HepG2 (cell line): ENCODE measurements at regions not wholly inside any gene's neighbourhood (a gene's known extent, or its start where the extent isn't known, plus 50 kb on each side); places are given as distances from the start of the nearest gene placed in this dataset.

Experiments used
- CC2D1A ChIP-seq: sonication (generic); formaldehyde crosslinking; IDR thresholded peaks from 2 replicates; pipeline ENCODE4 v1.8.1; 2023; ENCODE audit warnings: mild to moderate bottlenecking, missing genetic modification reagents
- ETV5 ChIP-seq: IDR thresholded peaks from 2 replicates; pipeline ENCODE4 v1.6.1; 2018; ENCODE audit warnings: missing biosample characterization, missing genetic modification reagents, inconsistent platforms, borderline replicate concordance
- GTF2F1 ChIP-seq: fragments of 150-350 bp; IDR thresholded peaks from 2 replicates; pipeline ENCODE4 v1.6.1; 2014; ENCODE audit warnings: low read length
- HES4 ChIP-seq: sonication (generic); formaldehyde crosslinking; IDR thresholded peaks from 2 replicates; pipeline ENCODE4 v1.9.0; 2021; ENCODE audit warnings: mild to moderate bottlenecking, missing genetic modification reagents, borderline replicate concordance
- HMG20A ChIP-seq: IDR thresholded peaks from 2 replicates; pipeline ENCODE4 v1.6.1; 2016; ENCODE audit warnings: borderline replicate concordance
- HNF4A ChIP-seq: sonication (generic); formaldehyde crosslinking; IDR thresholded peaks from 2 replicates; pipeline ENCODE4 v1.4.0; 2020; ENCODE audit warnings: missing genetic modification reagents
- JUN ChIP-seq: sonication (generic); formaldehyde crosslinking; IDR thresholded peaks from 2 replicates; pipeline ENCODE4 v1.4.0; 2020; ENCODE audit warnings: mild to moderate bottlenecking, missing genetic modification reagents
- MEIS2 ChIP-seq: sonication (generic); formaldehyde crosslinking; IDR thresholded peaks from 2 replicates; pipeline ENCODE4 v1.9.0; 2021; ENCODE audit warnings: mild to moderate bottlenecking, missing genetic modification reagents
- NCOR1 ChIP-seq: fragments of 200-600 bp; sonication (generic); IDR thresholded peaks from 2 replicates; pipeline ENCODE4 v1.7.0; 2017; ENCODE audit warnings: antibody characterized with exemption, low read length, borderline replicate concordance
- NR2F6 ChIP-seq, 2 experiments: IDR thresholded peaks; 2 replicates each; pipeline ENCODE4 v1.6.1; 2016; ENCODE audit warnings: antibody characterized with exemption in 1 of 2, mild to moderate bottlenecking in 1 of 2
- PCBP1 ChIP-seq: fragments of 200-400 bp; formaldehyde crosslinking; IDR thresholded peaks from 2 replicates; pipeline ENCODE4 v1.6.1; 2017; ENCODE audit warnings: mild to moderate bottlenecking, low read depth, low read length, borderline replicate concordance
- RARA ChIP-seq: IDR thresholded peaks from 2 replicates; pipeline ENCODE4 v1.6.1; 2016; ENCODE audit warnings: missing genetic modification reagents, missing compliant biosample characterization
- TBP ChIP-seq: sonication (generic); formaldehyde crosslinking; IDR thresholded peaks from 2 replicates; pipeline ENCODE4 v1.5.0; 2020; ENCODE audit warnings: missing genetic modification reagents
- TBX3 ChIP-seq: fragments of 450-650 bp; IDR thresholded peaks from 2 replicates; pipeline ENCODE4 v1.6.1; 2017; ENCODE audit warnings: antibody characterized with exemption, mild to moderate bottlenecking, inconsistent platforms, borderline replicate concordance
- ZKSCAN5 ChIP-seq: sonication (generic); formaldehyde crosslinking; IDR thresholded peaks from 2 replicates; pipeline ENCODE4 v1.5.1; 2020; ENCODE audit warnings: mild to moderate bottlenecking, missing genetic modification reagents
- ZNF3 ChIP-seq: IDR thresholded peaks from 2 replicates; pipeline ENCODE4 v1.7.0; 2017; ENCODE audit warnings: inconsistent platforms
- ZNF350 ChIP-seq: sonication (generic); formaldehyde crosslinking; IDR thresholded peaks from 2 replicates; pipeline ENCODE4 v1.4.0; 2020; ENCODE audit warnings: mild to moderate bottlenecking, low read depth, missing genetic modification reagents, borderline replicate concordance
- ZNF552 ChIP-seq: sonication (generic); formaldehyde crosslinking; IDR thresholded peaks from 2 replicates; pipeline ENCODE4 v1.9.0; 2022; ENCODE audit warnings: missing genetic modification reagents, mild to moderate bottlenecking, borderline replicate concordance
- ZNF616 ChIP-seq: sonication (generic); formaldehyde crosslinking; IDR thresholded peaks from 2 replicates; pipeline ENCODE4 v1.5.0; 2020; ENCODE audit warnings: low read depth, mild to moderate bottlenecking, missing genetic modification reagents
- ZNF746 ChIP-seq: sonication (generic); formaldehyde crosslinking; IDR thresholded peaks from 2 replicates; pipeline ENCODE4 v1.8.0; 2022; ENCODE audit warnings: mild to moderate bottlenecking, missing genetic modification reagents
- ZNF772 ChIP-seq: sonication (generic); formaldehyde crosslinking; IDR thresholded peaks from 2 replicates; pipeline ENCODE4 v1.5.0; 2020; ENCODE audit warnings: mild to moderate bottlenecking, missing genetic modification reagents
- TF ChIP-seq, protein P1 (sequence below): sonication (generic); formaldehyde crosslinking; IDR thresholded peaks from 2 replicates; pipeline ENCODE4 v1.9.0; 2021; ENCODE audit warnings: missing genetic modification reagents, borderline replicate concordance
- TF ChIP-seq, protein P2 (sequence below): sonication (generic); formaldehyde crosslinking; IDR thresholded peaks from 2 replicates; pipeline ENCODE4 v1.9.0; 2021; ENCODE audit warnings: mild to moderate bottlenecking, missing genetic modification reagents
- TF ChIP-seq, protein P3 (sequence below): IDR thresholded peaks from 2 replicates; pipeline ENCODE4 v1.6.1; 2016

DNA sequence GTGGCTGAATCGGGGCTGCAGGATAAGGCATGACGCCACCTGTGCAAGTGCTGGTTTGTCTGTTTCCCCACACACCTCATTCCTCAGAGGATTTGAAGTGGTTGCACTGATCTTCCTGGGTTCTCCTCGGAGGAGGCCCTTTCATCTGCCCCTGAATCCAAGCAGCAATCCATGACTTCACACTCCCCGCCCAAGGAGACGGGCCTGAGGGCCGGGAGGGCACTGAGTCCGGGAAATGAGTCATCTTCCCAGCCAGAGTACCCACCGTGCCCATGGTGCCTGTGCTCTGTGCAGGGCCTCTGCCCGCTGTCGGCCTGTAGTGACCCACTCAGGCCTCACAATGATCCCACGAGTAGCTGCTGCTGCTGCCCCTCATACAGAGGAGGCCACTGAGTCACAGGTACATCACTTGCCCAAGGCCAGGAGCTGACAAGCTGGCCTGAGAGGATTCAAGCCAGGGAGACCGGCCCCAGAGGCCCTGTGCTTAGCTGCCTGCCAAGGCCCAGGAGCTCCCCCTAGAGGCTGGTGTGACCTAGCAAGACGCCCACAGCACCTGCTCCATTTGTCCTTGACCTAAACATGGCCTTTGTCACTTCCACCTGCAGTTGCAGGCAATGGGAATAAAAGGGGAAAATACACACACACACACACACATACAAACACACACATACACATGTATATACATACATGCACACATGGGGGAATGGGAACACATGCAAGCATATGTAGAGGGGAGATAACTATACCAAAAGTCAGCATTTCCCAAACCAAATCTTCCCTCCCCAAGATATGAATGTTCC, 240.0 kb downstream of the C16orf95 start (continued):
- TF ChIP-seq, protein P1, sequence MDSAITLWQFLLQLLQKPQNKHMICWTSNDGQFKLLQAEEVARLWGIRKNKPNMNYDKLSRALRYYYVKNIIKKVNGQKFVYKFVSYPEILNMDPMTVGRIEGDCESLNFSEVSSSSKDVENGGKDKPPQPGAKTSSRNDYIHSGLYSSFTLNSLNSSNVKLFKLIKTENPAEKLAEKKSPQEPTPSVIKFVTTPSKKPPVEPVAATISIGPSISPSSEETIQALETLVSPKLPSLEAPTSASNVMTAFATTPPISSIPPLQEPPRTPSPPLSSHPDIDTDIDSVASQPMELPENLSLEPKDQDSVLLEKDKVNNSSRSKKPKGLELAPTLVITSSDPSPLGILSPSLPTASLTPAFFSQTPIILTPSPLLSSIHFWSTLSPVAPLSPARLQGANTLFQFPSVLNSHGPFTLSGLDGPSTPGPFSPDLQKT (CRISPR knock-in tag) = no peak
- TF ChIP-seq TBP = no peak
- no peak for TF ChIP-seq NCOR1
- TF ChIP-seq HMG20A (CRISPR knock-in tag) = no peak
- peak; percentile 61 for TF ChIP-seq TBX3
- TF ChIP-seq ZNF552 = no peak
- TF ChIP-seq NR2F6 (IDR thresholded peaks at IDR 0.05) = peak; percentile 93
- peak; percentile 94 for TF ChIP-seq NR2F6 (CRISPR knock-in tag; IDR thresholded peaks at IDR 0.05)
- TF ChIP-seq, protein P2, sequence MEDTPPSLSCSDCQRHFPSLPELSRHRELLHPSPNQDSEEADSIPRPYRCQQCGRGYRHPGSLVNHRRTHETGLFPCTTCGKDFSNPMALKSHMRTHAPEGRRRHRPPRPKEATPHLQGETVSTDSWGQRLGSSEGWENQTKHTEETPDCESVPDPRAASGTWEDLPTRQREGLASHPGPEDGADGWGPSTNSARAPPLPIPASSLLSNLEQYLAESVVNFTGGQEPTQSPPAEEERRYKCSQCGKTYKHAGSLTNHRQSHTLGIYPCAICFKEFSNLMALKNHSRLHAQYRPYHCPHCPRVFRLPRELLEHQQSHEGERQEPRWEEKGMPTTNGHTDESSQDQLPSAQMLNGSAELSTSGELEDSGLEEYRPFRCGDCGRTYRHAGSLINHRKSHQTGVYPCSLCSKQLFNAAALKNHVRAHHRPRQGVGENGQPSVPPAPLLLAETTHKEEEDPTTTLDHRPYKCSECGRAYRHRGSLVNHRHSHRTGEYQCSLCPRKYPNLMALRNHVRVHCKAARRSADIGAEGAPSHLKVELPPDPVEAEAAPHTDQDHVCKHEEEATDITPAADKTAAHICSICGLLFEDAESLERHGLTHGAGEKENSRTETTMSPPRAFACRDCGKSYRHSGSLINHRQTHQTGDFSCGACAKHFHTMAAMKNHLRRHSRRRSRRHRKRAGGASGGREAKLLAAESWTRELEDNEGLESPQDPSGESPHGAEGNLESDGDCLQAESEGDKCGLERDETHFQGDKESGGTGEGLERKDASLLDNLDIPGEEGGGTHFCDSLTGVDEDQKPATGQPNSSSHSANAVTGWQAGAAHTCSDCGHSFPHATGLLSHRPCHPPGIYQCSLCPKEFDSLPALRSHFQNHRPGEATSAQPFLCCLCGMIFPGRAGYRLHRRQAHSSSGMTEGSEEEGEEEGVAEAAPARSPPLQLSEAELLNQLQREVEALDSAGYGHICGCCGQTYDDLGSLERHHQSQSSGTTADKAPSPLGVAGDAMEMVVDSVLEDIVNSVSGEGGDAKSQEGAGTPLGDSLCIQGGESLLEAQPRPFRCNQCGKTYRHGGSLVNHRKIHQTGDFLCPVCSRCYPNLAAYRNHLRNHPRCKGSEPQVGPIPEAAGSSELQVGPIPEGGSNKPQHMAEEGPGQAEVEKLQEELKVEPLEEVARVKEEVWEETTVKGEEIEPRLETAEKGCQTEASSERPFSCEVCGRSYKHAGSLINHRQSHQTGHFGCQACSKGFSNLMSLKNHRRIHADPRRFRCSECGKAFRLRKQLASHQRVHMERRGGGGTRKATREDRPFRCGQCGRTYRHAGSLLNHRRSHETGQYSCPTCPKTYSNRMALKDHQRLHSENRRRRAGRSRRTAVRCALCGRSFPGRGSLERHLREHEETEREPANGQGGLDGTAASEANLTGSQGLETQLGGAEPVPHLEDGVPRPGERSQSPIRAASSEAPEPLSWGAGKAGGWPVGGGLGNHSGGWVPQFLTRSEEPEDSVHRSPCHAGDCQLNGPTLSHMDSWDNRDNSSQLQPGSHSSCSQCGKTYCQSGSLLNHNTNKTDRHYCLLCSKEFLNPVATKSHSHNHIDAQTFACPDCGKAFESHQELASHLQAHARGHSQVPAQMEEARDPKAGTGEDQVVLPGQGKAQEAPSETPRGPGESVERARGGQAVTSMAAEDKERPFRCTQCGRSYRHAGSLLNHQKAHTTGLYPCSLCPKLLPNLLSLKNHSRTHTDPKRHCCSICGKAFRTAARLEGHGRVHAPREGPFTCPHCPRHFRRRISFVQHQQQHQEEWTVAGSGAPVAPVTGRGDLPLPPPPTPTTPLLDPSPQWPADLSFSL (CRISPR knock-in tag) = peak; percentile 19; the same call in 1 of the 2 replicates
- TF ChIP-seq GTF2F1 = no peak
- 0 out of 2 replicates have a peak, but pooled peaks have one; percentile 34 for TF ChIP-seq ZNF772 (CRISPR knock-in tag)
- TF ChIP-seq ZNF350 = no peak
- TF ChIP-seq, protein P3, sequence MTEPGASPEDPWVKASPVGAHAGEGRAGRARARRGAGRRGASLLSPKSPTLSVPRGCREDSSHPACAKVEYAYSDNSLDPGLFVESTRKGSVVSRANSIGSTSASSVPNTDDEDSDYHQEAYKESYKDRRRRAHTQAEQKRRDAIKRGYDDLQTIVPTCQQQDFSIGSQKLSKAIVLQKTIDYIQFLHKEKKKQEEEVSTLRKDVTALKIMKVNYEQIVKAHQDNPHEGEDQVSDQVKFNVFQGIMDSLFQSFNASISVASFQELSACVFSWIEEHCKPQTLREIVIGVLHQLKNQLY (CRISPR knock-in tag) = no peak
- no peak for TF ChIP-seq PCBP1
- TF ChIP-seq ZNF616 (CRISPR knock-in tag) = no peak
- TF ChIP-seq HNF4A (CRISPR knock-in tag) = peak; percentile 16; the same call in 1 of the 2 replicates
- TF ChIP-seq MEIS2 = no peak
- peak; percentile 89 for TF ChIP-seq RARA
- TF ChIP-seq HES4 (CRISPR knock-in tag) = no peak
- TF ChIP-seq ETV5 (CRISPR knock-in tag) = no peak
- TF ChIP-seq ZNF746 (CRISPR knock-in tag) = no peak
- no peak for TF ChIP-seq CC2D1A (CRISPR knock-in tag)
- no peak for TF ChIP-seq ZKSCAN5 (CRISPR knock-in tag)
- 0 out of 2 replicates have a peak, but pooled peaks have one; percentile 25 for TF ChIP-seq JUN
- no peak for TF ChIP-seq ZNF3 (CRISPR knock-in tag)
